AG04449 (cell line): ENCODE measurements at regions not wholly inside any gene's neighbourhood (a gene's known extent, or its start where the extent isn't known, plus 50 kb on each side); places are given as distances from the start of the nearest gene placed in this dataset.

Source experiments
- CTCF ChIA-PET: fragments of 350-600 bp; formaldehyde crosslinking; extraction: SDS; loops from one replicate; lab custom pipeline; 2021; ENCODE audit warnings: antibody characterized with exemption; lab: Yijun Ruan, JAX
- POLR2A ChIA-PET: fragments of 400-600, 350-600 bp; formaldehyde crosslinking; extraction: SDS; loops from one replicate; lab custom pipeline; 2020; ENCODE audit warnings: antibody characterized with exemption, inconsistent platforms; lab: Yijun Ruan, JAX
- DNase-seq: peaks from one replicate; pipeline ENCODE4 v3.0.0-alpha.2; 2010; ENCODE audit warnings: low read depth, low spot score
- H3K4me3 ChIP-seq: 2 replicates; pipeline ENCODE4 v1.5.1; 2011; ENCODE audit warnings: low read depth, mild to moderate bottlenecking, control low read depth, low read length
- TF ChIP-seq, protein P1 (sequence below): IDR thresholded peaks from one replicate; pipeline ENCODE4 v1.5.1; 2011; ENCODE audit warnings: mild to moderate bottlenecking, moderate library complexity, low read length, control low read depth, inconsistent platforms; ENCODE audit not compliant: insufficient read depth; ENCODE audit errors: missing control alignments

DNA sequence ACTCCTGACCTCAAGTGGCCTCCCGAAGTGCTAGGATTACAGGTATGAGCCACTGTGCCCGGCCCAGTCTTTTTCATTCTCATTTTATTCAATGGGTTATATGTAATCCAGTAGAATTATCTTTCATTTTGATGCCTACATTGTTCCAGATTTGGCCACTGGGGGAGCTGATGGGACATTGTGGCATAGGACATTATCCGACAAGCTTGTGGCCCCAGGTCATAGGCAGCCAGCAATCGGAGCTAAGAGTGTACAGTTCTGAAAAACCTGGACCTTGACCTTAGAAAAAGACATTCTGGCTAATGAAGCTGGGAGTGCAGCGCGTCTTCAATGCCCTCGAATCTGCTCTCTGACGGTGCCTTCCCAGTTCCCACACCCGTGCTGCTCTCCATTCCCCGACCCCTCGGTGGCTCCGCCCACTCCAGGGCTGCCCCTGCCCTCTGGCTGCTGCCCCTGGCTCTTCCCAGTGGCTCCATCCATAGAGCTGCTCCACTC is 108.7 kb downstream of the TEX29 start:
- DNase-seq, result no peak
- H3K4me3 ChIP-seq, result no peak overlapping the region
- POLR2A ChIA-PET, result no interaction called here
- TF ChIP-seq, protein P1, sequence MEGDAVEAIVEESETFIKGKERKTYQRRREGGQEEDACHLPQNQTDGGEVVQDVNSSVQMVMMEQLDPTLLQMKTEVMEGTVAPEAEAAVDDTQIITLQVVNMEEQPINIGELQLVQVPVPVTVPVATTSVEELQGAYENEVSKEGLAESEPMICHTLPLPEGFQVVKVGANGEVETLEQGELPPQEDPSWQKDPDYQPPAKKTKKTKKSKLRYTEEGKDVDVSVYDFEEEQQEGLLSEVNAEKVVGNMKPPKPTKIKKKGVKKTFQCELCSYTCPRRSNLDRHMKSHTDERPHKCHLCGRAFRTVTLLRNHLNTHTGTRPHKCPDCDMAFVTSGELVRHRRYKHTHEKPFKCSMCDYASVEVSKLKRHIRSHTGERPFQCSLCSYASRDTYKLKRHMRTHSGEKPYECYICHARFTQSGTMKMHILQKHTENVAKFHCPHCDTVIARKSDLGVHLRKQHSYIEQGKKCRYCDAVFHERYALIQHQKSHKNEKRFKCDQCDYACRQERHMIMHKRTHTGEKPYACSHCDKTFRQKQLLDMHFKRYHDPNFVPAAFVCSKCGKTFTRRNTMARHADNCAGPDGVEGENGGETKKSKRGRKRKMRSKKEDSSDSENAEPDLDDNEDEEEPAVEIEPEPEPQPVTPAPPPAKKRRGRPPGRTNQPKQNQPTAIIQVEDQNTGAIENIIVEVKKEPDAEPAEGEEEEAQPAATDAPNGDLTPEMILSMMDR, result peak; percentile 50
- CTCF ChIA-PET, result interaction anchor here (0.8 to 2.5 kb wide), 3 partner anchors 13 to 1210 kb away, joined by 3 to 19 read pairs (median 3); no protein-coding TSS in a partner anchor

DNA sequence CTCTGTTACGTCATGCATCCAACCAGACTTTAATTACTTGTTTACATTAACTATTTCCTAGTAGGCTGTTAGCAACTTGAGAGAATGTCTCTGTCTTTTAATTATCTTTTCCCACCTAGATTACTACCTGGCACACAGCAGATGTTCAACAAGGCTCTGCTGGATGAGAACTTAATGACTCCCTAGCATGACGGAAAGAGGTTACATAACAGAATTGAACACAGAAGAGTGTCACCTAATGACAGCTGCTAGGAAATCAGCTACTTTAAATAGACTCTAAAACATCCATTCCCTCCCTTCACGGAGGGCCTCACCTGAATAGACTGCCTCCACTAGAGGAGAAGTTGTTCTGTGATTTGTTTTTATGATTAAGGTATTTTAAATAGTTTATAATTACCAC is 110.8 kb downstream of the TEX29 start:
- CTCF ChIA-PET, result interaction anchor here (1.3 kb wide), 1 partner anchor 13 kb away, joined by 4 read pairs; no protein-coding TSS in a partner anchor

DNA sequence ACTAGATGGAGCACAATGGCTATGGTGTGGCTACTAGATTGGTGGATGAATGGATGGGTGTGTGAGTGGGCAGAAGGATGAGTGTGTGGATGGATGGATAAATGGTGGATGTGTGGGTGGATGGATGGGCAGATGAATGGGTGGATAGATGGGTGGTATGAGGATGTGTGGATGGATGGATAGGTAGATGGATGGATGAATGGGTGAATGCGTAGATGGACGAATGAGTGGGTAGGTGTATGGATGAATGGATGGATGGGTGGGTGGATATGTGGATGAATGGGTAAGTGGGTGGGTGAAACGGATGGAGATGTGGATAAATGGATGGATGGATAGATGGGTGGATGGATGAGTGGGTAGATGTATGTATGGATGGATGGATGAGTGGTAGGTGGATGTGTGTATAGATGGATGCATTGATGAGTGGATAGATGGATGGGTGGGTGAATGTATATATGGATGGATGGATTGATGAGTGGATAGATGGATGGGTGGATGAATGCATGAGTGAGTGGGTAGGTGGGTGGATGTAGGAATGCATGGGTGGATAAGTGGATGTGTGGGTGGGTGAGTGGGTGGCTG is 114.2 kb downstream of the TEX29 start:
- no peak overlapping the region for H3K4me3 ChIP-seq
- TF ChIP-seq, protein P1, result no peak
- POLR2A ChIA-PET, result no interaction called here
- CTCF ChIA-PET, result no interaction called here
- no peak for DNase-seq

More for the DNA sequence above, 110.8 kb downstream of the TEX29 start:
- no peak overlapping the region for H3K4me3 ChIP-seq
- POLR2A ChIA-PET, result no interaction called here
- no peak for DNase-seq
- TF ChIP-seq, protein P1, result no peak

DNA sequence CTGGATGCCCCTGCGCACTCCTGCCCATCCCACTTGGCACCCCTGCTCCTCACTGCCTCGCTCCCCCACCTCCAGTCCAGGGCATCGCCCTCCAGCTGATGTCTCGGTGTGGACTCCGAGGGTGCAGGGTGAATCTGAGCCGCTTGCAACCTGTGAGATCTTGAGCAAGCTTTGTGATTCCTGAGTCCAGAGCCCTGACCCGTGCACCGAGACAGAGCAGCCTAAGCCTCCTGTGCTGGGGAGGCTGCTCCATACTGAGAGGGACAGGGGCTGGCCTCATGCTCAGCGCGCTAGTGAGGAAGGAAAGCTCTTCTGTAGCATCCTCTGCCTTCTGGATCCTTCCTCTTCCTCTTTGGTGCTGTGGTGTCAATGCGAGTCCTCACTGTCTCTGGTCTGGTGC is 116.0 kb downstream of the TEX29 start:
- CTCF ChIA-PET, result no interaction called here
- TF ChIP-seq, protein P1, result no peak
- DNase-seq, result no peak

DNA sequence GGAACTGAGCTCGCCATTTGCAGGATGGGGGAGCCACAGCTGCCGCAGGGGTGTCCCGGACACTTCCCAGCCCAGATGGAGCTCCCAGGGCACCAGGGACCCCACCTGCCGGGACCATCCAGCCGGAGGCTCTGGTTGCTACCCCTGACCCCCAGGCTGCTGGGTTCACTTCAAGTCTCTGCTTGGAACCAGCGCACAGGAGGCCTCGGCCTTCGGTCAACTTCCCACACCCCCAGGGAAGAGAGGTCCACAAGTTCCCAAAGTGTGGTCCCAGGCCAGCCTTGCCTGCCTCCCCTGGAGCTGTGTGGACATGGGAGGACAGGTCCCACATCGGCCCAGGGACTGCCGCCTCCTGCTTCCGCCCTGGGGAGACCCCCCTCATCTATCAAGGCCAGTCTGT is 117.0 kb downstream of the TEX29 start:
- no peak overlapping the region for H3K4me3 ChIP-seq
- no peak for DNase-seq
- ChIA-PET POLR2A (no interaction called here), CTCF (no interaction called here)
- TF ChIP-seq, protein P1, result no peak

More for the DNA sequence above, 116.0 kb downstream of the TEX29 start:
- no peak overlapping the region for H3K4me3 ChIP-seq
- POLR2A ChIA-PET, result no interaction called here

DNA sequence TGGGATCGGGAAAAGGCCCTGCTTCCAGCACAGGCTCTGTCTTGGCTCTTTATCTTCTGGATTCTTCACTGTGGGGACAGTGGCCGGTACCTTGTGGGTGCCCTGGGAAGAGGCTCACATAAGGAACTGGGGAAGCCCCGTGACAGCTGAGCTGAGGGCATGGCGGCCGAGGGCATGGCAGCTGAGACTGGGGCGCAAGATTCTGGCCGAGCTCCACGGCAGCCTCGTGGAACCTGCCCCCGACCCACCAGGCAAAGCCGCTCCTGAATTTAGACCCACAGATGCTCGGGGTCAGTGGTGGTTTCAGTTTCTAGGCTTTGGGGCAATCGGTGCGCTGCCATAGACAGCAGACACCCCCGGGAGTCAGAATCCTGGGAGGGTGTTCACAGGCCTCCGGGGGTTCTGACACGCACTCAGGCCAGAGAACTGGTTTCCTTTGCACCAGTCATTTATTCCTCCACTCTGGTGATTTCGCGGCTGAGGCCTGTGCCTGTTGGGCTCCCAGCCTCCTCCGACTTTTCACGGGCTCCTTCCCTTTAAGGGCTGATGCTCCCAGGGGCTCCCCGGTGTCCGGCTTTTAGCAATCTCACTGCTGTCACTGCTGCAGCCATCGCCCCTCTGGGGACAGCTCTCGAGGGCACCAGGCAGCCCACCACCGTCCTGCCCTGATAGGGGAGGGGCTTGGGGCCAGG is 117.6 kb downstream of the TEX29 start:
- TF ChIP-seq, protein P1, result no peak

More for the DNA sequence above, 117.6 kb downstream of the TEX29 start:
- no peak overlapping the region for H3K4me3 ChIP-seq
- ChIA-PET CTCF (interaction anchor here (3.0 kb wide), 1 partner anchor 370 kb away, joined by 14 read pairs; no protein-coding TSS in a partner anchor), POLR2A (no interaction called here)
- DNase-seq, result no peak
